SK-N-SH (cell line): ENCODE measurements at regions not wholly inside any gene's neighbourhood (a gene's known extent, or its start where the extent isn't known, plus 50 kb on each side); places are given as distances from the start of the nearest gene placed in this dataset.

ENCODE experiments used
- CHD2 ChIP-seq: fragments of 150-350 bp; IDR thresholded peaks from 2 replicates; pipeline ENCODE4 v1.6.1; 2018; ENCODE audit warnings: low read length; ENCODE audit not compliant: partially characterized antibody
- CTCF ChIP-seq: fragments of 200-600 bp; sonication (generic); IDR thresholded peaks from 2 replicates; pipeline ENCODE4 v1.6.1; 2017; ENCODE audit warnings: antibody characterized with exemption, mild to moderate bottlenecking, moderate library complexity
- FOXM1 ChIP-seq: IDR thresholded peaks from 2 replicates; pipeline ENCODE4 v1.4.0; 2012; ENCODE audit warnings: low read depth, mild to moderate bottlenecking
- GABPA ChIP-seq: IDR thresholded peaks from 2 replicates; pipeline ENCODE4 v1.4.0; 2012; ENCODE audit warnings: low read depth, mild to moderate bottlenecking
- NRF1 ChIP-seq: IDR thresholded peaks from 2 replicates; pipeline ENCODE4 v1.6.1; 2012; ENCODE audit warnings: low read depth, mild to moderate bottlenecking, low read length
- POLR2AphosphoS5 ChIP-seq: IDR thresholded peaks from 2 replicates; pipeline ENCODE4 v1.6.1; 2012; ENCODE audit warnings: low read depth, low read length
- REST ChIP-seq: IDR thresholded peaks from 2 replicates; pipeline ENCODE4 v1.6.1; 2012; ENCODE audit warnings: mild to moderate bottlenecking, low read depth, low read length, moderate library complexity
- RXRA ChIP-seq: IDR thresholded peaks from 2 replicates; pipeline ENCODE4 v1.4.0; 2012; ENCODE audit warnings: low read depth, mild to moderate bottlenecking, borderline replicate concordance
- SIN3A ChIP-seq: IDR thresholded peaks from 2 replicates; pipeline ENCODE4 v1.6.1; 2012; ENCODE audit warnings: low read depth, mild to moderate bottlenecking, low read length, moderate library complexity, borderline replicate concordance
- USF1 ChIP-seq: IDR thresholded peaks from 2 replicates; pipeline ENCODE4 v1.4.0; 2012; ENCODE audit warnings: low read depth, borderline replicate concordance
- ZBTB33 ChIP-seq: IDR thresholded peaks from 2 replicates; pipeline ENCODE4 v1.4.0; 2012; ENCODE audit warnings: low read depth, borderline replicate concordance

GRCh38 chr17:71872843-71873485 lies 247.9 kb upstream of the SOX9 start:
- TF ChIP-seq NRF1 (no peak), CTCF (no peak), POLR2AphosphoS5 (no peak), ZBTB33 (no peak), SIN3A (no peak), USF1 (no peak), CHD2 (no peak), GABPA (no peak), RXRA (no peak), REST (no peak), FOXM1 (no peak)
